ENCODE measurements at regions not wholly inside any gene's neighbourhood (a gene's known extent, or its start where the extent isn't known, plus 50 kb on each side); places are given as distances from the start of the nearest gene placed in this dataset.

- DNase-seq (ENCODE audit: low read depth, low spot score), result no peak
These were observed 610.8 kb downstream of the EPHA4 start for GRCh38 chr2:220961143-220961860.

GRCh38 chr2:220962556-220962955 is 609.5 kb downstream of the EPHA4 start:
- DNase-seq (ENCODE audit: low read depth, low spot score), result no peak

GRCh38 chr2:220963076-220963475 is 609.0 kb downstream of the EPHA4 start:
- no peak for DNase-seq (ENCODE audit: low read depth, low spot score)

- no peak for DNase-seq (ENCODE audit: low read depth, low spot score)
These were observed 608.2 kb downstream of the EPHA4 start for GRCh38 chr2:220963930-220964329.

GRCh38 chr2:220966636-220967035 is 605.5 kb downstream of the EPHA4 start:
- DNase-seq (ENCODE audit: low read depth, low spot score), result no peak

- no peak for DNase-seq (ENCODE audit: low read depth, low spot score)
These were observed 602.8 kb downstream of the EPHA4 start for GRCh38 chr2:220969348-220969747.

- no peak for DNase-seq (ENCODE audit: low read depth, low spot score)
These were observed 591.0 kb downstream of the EPHA4 start for GRCh38 chr2:220980966-220981675.

- no peak for DNase-seq (ENCODE audit: low read depth, low spot score)
These were observed 590.2 kb downstream of the EPHA4 start for GRCh38 chr2:220981926-220982325.

GRCh38 chr2:220985561-220985960 is 586.5 kb downstream of the EPHA4 start:
- no peak for DNase-seq (ENCODE audit: low read depth, low spot score)

GRCh38 chr2:220987839-220988238 is 584.3 kb downstream of the EPHA4 start:
- no peak for DNase-seq (ENCODE audit: low read depth, low spot score)

GRCh38 chr2:220991972-220992371 is 580.1 kb downstream of the EPHA4 start:
- DNase-seq (ENCODE audit: low read depth, low spot score), result no peak

GRCh38 chr2:220994846-220995245 is 577.3 kb downstream of the EPHA4 start:
- no peak for DNase-seq (ENCODE audit: low read depth, low spot score)

- no peak for DNase-seq (ENCODE audit: low read depth, low spot score)
These were observed 576.5 kb downstream of the EPHA4 start for GRCh38 chr2:220995581-220995980.

- DNase-seq (ENCODE audit: low read depth, low spot score), result no peak
These were observed 573.9 kb downstream of the EPHA4 start for GRCh38 chr2:220998156-220998555.

GRCh38 chr2:220999356-220999755 is 572.7 kb downstream of the EPHA4 start:
- DNase-seq (ENCODE audit: low read depth, low spot score), result no peak

GRCh38 chr2:221001381-221001801 is 570.7 kb downstream of the EPHA4 start:
- DNase-seq (ENCODE audit: low read depth, low spot score), result no peak

- no peak for DNase-seq (ENCODE audit: low read depth, low spot score)
These were observed 569.9 kb downstream of the EPHA4 start for GRCh38 chr2:221002101-221002685.

- DNase-seq (ENCODE audit: low read depth, low spot score), result no peak
These were observed 566.8 kb downstream of the EPHA4 start for GRCh38 chr2:221005338-221005737.

- DNase-seq (ENCODE audit: low read depth, low spot score), result no peak
These were observed 566.0 kb downstream of the EPHA4 start for GRCh38 chr2:221006084-221006483.

GRCh38 chr2:221016551-221016950 is 555.6 kb downstream of the EPHA4 start:
- DNase-seq (ENCODE audit: low read depth, low spot score), result no peak

- no peak for DNase-seq (ENCODE audit: low read depth, low spot score)
These were observed 553.8 kb downstream of the EPHA4 start for GRCh38 chr2:221018262-221018661.

- no peak for DNase-seq (ENCODE audit: low read depth, low spot score)
These were observed 552.4 kb downstream of the EPHA4 start for GRCh38 chr2:221019668-221020067.

- DNase-seq (ENCODE audit: low read depth, low spot score), result no peak
These were observed 549.5 kb downstream of the EPHA4 start for GRCh38 chr2:221022554-221022953.

Data from brain pericyte (primary cell).